ENCODE measurements at regions not wholly inside any gene's neighbourhood (a gene's known extent, or its start where the extent isn't known, plus 50 kb on each side); places are given as distances from the start of the nearest gene placed in this dataset.

DNA sequence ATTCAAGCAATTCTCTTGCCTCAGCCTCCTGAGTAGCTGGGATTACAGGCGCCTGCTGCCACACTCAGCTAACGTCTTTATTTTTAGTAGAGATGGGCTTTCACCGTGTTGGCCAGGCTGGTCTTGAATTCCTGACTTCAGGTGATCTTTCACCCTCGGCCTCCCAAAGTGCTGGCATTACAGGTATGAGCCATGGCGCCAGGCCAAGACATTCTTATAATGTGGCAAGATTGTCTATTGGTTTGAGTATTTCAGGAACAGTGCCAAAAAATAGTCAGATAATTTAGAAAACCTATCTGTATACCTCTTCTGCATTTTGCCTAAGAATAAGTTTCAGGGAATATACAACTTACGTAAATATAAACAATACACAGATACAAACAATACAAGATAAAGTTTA, 136.8 kb downstream of the TMA16 start:
- Histone ChIP-seq H3K9me3 (ENCODE audit: low read depth) (no peaks in the 10 kb centered on the region), H3K4me3 (no peak overlapping the region), H3K4me1 (ENCODE audit: low read depth) (no peaks in the 10 kb centered on the region), H3K36me3 (no peaks in the 10 kb centered on the region), H3K27ac (no peak overlapping the region), H3K27me3 (no peaks in the 10 kb centered on the region)
- TF ChIP-seq, protein P1, sequence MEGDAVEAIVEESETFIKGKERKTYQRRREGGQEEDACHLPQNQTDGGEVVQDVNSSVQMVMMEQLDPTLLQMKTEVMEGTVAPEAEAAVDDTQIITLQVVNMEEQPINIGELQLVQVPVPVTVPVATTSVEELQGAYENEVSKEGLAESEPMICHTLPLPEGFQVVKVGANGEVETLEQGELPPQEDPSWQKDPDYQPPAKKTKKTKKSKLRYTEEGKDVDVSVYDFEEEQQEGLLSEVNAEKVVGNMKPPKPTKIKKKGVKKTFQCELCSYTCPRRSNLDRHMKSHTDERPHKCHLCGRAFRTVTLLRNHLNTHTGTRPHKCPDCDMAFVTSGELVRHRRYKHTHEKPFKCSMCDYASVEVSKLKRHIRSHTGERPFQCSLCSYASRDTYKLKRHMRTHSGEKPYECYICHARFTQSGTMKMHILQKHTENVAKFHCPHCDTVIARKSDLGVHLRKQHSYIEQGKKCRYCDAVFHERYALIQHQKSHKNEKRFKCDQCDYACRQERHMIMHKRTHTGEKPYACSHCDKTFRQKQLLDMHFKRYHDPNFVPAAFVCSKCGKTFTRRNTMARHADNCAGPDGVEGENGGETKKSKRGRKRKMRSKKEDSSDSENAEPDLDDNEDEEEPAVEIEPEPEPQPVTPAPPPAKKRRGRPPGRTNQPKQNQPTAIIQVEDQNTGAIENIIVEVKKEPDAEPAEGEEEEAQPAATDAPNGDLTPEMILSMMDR (IDR thresholded peaks at IDR 0.05; ENCODE audit: low read depth, low read length), result no peak
- no peak for DNase-seq (ENCODE audit: low read depth in 1 of 2, low spot score in 1 of 2)

DNA sequence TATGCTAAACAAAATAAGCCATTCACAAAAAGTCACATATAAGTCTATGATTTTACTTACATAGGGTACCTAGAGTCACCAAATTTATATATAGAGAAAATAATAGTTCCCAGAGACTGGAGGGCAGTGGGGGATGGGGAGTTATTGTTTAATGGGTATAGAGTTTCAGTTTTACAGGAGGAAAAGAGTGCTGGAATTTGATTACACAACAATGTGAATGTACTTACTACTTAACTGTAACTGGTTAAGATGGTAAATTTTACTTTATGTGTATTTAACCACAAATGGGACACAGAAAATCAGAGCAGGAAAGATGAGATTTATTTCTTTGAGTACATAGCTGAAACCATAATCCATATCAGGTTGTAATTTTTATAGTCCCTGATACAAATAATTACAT, 144.4 kb downstream of the TMA16 start:
- TF ChIP-seq, protein P1 (IDR thresholded peaks at IDR 0.05; ENCODE audit: low read depth, low read length), result no peak
- Histone ChIP-seq H3K4me3 (no peak overlapping the region), H3K9me3 (ENCODE audit: low read depth) (no peaks in the 10 kb centered on the region), H3K36me3 (no peaks in the 10 kb centered on the region), H3K27ac (no peak overlapping the region), H3K4me1 (ENCODE audit: low read depth) (no peaks in the 10 kb centered on the region), H3K27me3 (no peaks in the 10 kb centered on the region)
- DNase-seq (ENCODE audit: low read depth in 1 of 2, low spot score in 1 of 2), result no peak

DNA sequence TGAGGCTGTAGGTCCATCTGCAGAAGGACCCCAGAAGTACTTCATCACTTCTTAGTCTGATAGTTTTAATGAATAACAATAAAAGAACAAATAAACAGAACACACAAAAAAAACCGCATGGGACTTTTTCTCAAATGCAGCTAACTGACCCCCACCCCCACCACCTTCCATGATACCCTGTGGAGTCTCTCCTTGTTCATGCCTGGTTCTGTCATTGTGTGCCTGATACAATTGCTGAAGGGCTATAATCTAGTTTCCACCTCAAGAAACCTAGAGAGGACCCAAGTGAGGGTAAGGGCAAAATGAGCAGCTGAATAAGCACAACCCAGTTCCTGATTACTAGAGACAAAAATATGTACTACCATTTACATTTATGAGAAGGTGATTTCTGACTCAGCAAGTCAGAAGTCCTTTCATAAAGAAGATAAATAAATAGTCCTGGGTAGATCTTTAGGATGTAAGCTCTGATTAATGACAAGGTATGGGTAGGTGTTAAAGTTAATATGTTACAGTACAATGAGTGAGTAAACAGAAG, 155.1 kb downstream of the TMA16 start:
- no peaks in the 10 kb centered on the region for H3K27me3 ChIP-seq
- H3K4me3 ChIP-seq, result no peak overlapping the region
- no peaks in the 10 kb centered on the region for H3K9me3 ChIP-seq (ENCODE audit: low read depth)
- H3K4me1 ChIP-seq (ENCODE audit: low read depth), result no peaks in the 10 kb centered on the region
- H3K27ac ChIP-seq, result no peak overlapping the region
- DNase-seq (ENCODE audit: low read depth in 1 of 2, low spot score in 1 of 2), result no peak
- TF ChIP-seq, protein P1 (IDR thresholded peaks at IDR 0.05; ENCODE audit: low read depth, low read length), result no peak
- H3K36me3 ChIP-seq, result no peaks in the 10 kb centered on the region

DNA sequence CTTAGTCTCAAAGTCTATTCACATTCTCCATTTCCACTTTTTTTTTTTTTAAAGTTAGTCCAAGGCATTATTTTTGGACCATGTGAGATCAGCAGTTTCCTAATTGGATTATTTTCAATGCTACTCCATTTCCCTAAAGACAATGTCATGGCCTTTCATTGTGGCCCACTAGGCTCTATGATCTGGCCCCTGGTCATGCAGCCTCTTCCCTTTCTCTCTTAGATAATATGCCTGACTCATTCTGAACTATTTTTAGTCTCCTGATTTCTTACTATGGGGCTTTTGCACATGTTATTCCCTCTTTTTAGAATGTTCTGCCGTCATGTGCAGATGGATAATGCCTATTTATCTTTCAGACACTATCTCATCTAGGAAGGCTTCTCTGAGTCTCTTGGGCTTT, 157.3 kb downstream of the TMA16 start:
- Histone ChIP-seq H3K36me3 (no peaks in the 10 kb centered on the region), H3K27ac (no peak overlapping the region), H3K4me1 (ENCODE audit: low read depth) (no peaks in the 10 kb centered on the region), H3K4me3 (no peak overlapping the region), H3K27me3 (no peaks in the 10 kb centered on the region), H3K9me3 (ENCODE audit: low read depth) (no peaks in the 10 kb centered on the region)
- TF ChIP-seq, protein P1 (IDR thresholded peaks at IDR 0.05; ENCODE audit: low read depth, low read length), result no peak
- no peak for DNase-seq (ENCODE audit: low read depth in 1 of 2, low spot score in 1 of 2)

DNA sequence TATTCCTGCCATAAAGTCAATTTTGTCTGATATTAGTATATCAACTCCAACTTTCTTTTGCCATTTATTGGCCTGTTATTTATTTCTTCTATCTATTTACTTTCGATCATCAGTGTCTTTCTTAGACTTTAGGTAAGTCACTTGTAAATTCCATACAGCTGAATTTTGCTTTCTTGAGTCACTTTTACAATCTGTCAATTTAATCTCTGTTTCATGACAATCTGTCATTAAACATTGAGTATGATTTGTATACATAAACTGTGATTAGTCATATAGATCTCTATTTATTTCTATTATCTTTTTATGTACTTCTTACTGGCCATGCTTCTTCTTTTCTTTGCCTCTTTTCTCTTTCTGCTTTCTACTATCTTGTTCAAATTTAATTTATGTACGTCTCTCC, 160.1 kb downstream of the TMA16 start:
- Histone ChIP-seq H3K4me3 (no peak overlapping the region), H3K9me3 (ENCODE audit: low read depth) (no peaks in the 10 kb centered on the region), H3K27me3 (no peaks in the 10 kb centered on the region), H3K36me3 (no peaks in the 10 kb centered on the region), H3K4me1 (ENCODE audit: low read depth) (no peaks in the 10 kb centered on the region), H3K27ac (no peak overlapping the region)
- DNase-seq (ENCODE audit: low read depth in 1 of 2, low spot score in 1 of 2), result no peak
- TF ChIP-seq, protein P1 (IDR thresholded peaks at IDR 0.05; ENCODE audit: low read depth, low read length), result no peak

DNA sequence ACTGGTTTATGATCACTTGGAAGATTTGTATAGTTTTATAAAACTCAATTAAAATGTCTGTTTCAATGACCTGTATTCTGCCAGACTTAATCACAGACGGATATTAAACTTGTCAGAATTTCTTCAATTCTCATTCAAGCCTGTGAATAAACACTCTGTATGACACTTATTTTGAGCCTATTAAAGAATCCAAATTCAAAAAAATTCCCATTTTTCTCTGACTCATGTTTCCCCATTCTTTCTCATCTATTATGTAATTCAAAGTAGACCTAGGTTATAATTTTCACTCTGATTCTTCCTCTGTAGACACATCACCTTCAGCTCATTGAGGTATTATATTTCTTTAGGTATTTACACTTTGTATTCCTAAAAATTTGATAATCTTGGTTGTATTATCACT, 166.1 kb downstream of the TMA16 start:
- no peak overlapping the region for H3K27ac ChIP-seq
- no peak overlapping the region for H3K4me3 ChIP-seq
- H3K9me3 ChIP-seq (ENCODE audit: low read depth), result no peaks in the 10 kb centered on the region
- DNase-seq (ENCODE audit: low read depth in 1 of 2, low spot score in 1 of 2), result no peak
- no peaks in the 10 kb centered on the region for H3K27me3 ChIP-seq
- no peaks in the 10 kb centered on the region for H3K36me3 ChIP-seq
- TF ChIP-seq, protein P1 (IDR thresholded peaks at IDR 0.05; ENCODE audit: low read depth, low read length), result no peak
- no peaks in the 10 kb centered on the region for H3K4me1 ChIP-seq (ENCODE audit: low read depth)
